ENCODE measurements at regions not wholly inside any gene's neighbourhood (a gene's known extent, or its start where the extent isn't known, plus 50 kb on each side); places are given as distances from the start of the nearest gene placed in this dataset.
A peak's percentile ranks its signal among the peaks of the same experiment; 100 is the strongest.

- DNase-seq, result no peak
Measured at GRCh38 chr2:750628-751027, 73.4 kb upstream of the TMEM18 start.

- DNase-seq, result no peak
Measured at GRCh38 chr2:747762-748351, 70.7 kb upstream of the TMEM18 start.

GRCh38 chr2:746697-747096, 69.5 kb upstream of the TMEM18 start:
- DNase-seq, result no peak

- DNase-seq, result no peak
Measured at GRCh38 chr2:744088-744487, 66.9 kb upstream of the TMEM18 start.

GRCh38 chr2:742221-742620, 65.0 kb upstream of the TMEM18 start:
- no peak for DNase-seq

GRCh38 chr2:741195-741496, 63.9 kb upstream of the TMEM18 start:
- DNase-seq, result no peak

GRCh38 chr2:740322-741194, 63.4 kb upstream of the TMEM18 start:
- peak; percentile 19 to 67 (median 36) for DNase-seq

GRCh38 chr2:739864-740321, 62.7 kb upstream of the TMEM18 start:
- peak in 3 of 4 experiments; percentile 6 to 55 (median 16) for DNase-seq

- DNase-seq, result no peak
Measured at GRCh38 chr2:736939-737338, 59.7 kb upstream of the TMEM18 start.

- DNase-seq, result no peak
Measured at GRCh38 chr2:735670-736218, 58.5 kb upstream of the TMEM18 start.

GRCh38 chr2:734496-734895, 57.3 kb upstream of the TMEM18 start:
- DNase-seq, result no peak

- DNase-seq, result no peak
Measured at GRCh38 chr2:733495-733894, 56.3 kb upstream of the TMEM18 start.

- DNase-seq, result no peak
Measured at GRCh38 chr2:733001-733400, 55.8 kb upstream of the TMEM18 start.

- no peak for DNase-seq
Measured at GRCh38 chr2:731711-732110, 54.5 kb upstream of the TMEM18 start.

GRCh38 chr2:729376-729861, 52.2 kb upstream of the TMEM18 start:
- DNase-seq, result no peak

- no peak for DNase-seq
Measured at GRCh38 chr2:728165-728564, 51.0 kb upstream of the TMEM18 start.

GRCh38 chr2:727071-727470, 49.9 kb upstream of the TMEM18 start:
- DNase-seq, result no peak
